GM12878 (cell line): ENCODE measurements at regions not wholly inside any gene's neighbourhood (a gene's known extent, or its start where the extent isn't known, plus 50 kb on each side); places are given as distances from the start of the nearest gene placed in this dataset.

Experiments used
- ATF7 ChIP-seq: fragments of 450-650 bp; IDR thresholded peaks from 2 replicates; pipeline ENCODE4 v1.6.1; 2016; ENCODE audit warnings: low read depth, mild to moderate bottlenecking
- BMI1 ChIP-seq: fragments of 450-650 bp; IDR thresholded peaks from 2 replicates; pipeline ENCODE4 v1.6.1; 2016; ENCODE audit warnings: mild to moderate bottlenecking, moderate library complexity, borderline replicate concordance
- MLLT1 ChIP-seq: fragments of 450-650 bp; IDR thresholded peaks from 2 replicates; pipeline ENCODE4 v1.6.1; 2016; ENCODE audit warnings: mild to moderate bottlenecking
- NFYA ChIP-seq: IDR thresholded peaks from 2 replicates; pipeline ENCODE4 v1.6.1; 2011; ENCODE audit warnings: low read depth, mild to moderate bottlenecking, low read length, improper control_type of control experiment, borderline replicate concordance
- YY1 ChIP-seq: IDR thresholded peaks from 2 replicates; pipeline ENCODE4 v1.6.1; 2011; ENCODE audit warnings: low read depth, mild to moderate bottlenecking, low read length
- TF ChIP-seq, protein P1 (sequence below): fragments of 450-650 bp; formaldehyde crosslinking; IDR thresholded peaks from 2 replicates; pipeline ENCODE4 v1.5.0; 2022; ENCODE audit warnings: mild to moderate bottlenecking, missing genetic modification characterization
- TF ChIP-seq, protein P2 (sequence below): fragments of 450-650 bp; IDR thresholded peaks from 2 replicates; pipeline ENCODE4 v1.6.1; 2017; ENCODE audit warnings: antibody characterized with exemption, mild to moderate bottlenecking, moderate library complexity

DNA sequence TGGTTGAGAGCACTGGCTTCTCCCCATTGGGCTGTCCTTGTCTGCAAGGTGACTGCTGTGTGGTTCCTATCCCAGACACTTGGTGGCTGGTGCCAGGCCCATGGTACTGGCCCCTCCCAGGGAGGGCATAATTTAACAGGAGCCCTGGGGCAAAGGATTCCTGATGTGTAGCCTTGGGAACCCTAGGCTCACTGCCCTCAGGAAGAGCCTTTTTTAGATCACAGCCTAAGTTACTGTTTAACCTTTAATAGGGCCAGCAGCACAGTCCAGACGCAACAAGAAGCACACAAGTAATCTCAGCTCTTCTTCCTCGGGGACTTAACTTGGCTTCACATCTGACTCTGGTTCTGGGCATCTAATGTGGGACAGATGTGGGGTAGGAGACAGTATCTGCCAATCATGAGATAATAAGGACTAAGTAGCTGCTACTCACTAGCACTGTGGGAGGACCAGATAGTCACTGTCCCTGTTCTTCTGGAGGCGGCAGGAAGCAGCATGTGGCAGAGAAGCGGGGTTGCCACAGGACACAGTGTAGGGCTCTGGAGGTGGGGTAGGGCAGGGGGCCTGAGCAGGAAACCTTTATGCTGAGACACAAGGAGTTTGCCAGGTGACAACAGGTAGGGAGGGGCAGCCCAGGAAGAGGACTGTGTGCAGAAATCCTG lies 136.3 kb downstream of the TMEM17 start (continued):
- TF ChIP-seq YY1 (no peak), BMI1 (no peak), NFYA (no peak), ATF7 (no peak), MLLT1 (no peak)
- TF ChIP-seq, protein P1, sequence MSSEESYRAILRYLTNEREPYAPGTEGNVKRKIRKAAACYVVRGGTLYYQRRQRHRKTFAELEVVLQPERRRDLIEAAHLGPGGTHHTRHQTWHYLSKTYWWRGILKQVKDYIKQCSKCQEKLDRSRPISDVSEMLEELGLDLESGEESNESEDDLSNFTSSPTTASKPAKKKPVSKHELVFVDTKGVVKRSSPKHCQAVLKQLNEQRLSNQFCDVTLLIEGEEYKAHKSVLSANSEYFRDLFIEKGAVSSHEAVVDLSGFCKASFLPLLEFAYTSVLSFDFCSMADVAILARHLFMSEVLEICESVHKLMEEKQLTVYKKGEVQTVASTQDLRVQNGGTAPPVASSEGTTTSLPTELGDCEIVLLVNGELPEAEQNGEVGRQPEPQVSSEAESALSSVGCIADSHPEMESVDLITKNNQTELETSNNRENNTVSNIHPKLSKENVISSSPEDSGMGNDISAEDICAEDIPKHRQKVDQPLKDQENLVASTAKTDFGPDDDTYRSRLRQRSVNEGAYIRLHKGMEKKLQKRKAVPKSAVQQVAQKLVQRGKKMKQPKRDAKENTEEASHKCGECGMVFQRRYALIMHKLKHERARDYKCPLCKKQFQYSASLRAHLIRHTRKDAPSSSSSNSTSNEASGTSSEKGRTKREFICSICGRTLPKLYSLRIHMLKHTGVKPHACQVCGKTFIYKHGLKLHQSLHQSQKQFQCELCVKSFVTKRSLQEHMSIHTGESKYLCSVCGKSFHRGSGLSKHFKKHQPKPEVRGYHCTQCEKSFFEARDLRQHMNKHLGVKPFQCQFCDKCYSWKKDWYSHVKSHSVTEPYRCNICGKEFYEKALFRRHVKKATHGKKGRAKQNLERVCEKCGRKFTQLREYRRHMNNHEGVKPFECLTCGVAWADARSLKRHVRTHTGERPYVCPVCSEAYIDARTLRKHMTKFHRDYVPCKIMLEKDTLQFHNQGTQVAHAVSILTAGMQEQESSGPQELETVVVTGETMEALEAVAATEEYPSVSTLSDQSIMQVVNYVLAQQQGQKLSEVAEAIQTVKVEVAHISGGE (CRISPR knock-in tag): no peak
- TF ChIP-seq, protein P2, sequence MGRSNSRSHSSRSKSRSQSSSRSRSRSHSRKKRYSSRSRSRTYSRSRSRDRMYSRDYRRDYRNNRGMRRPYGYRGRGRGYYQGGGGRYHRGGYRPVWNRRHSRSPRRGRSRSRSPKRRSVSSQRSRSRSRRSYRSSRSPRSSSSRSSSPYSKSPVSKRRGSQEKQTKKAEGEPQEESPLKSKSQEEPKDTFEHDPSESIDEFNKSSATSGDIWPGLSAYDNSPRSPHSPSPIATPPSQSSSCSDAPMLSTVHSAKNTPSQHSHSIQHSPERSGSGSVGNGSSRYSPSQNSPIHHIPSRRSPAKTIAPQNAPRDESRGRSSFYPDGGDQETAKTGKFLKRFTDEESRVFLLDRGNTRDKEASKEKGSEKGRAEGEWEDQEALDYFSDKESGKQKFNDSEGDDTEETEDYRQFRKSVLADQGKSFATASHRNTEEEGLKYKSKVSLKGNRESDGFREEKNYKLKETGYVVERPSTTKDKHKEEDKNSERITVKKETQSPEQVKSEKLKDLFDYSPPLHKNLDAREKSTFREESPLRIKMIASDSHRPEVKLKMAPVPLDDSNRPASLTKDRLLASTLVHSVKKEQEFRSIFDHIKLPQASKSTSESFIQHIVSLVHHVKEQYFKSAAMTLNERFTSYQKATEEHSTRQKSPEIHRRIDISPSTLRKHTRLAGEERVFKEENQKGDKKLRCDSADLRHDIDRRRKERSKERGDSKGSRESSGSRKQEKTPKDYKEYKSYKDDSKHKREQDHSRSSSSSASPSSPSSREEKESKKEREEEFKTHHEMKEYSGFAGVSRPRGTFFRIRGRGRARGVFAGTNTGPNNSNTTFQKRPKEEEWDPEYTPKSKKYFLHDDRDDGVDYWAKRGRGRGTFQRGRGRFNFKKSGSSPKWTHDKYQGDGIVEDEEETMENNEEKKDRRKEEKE: no peak
